DMS114 treated with DMSO at 0.1 percent for 48 hours (cell line): ENCODE measurements at regions not wholly inside any gene's neighbourhood (a gene's known extent, or its start where the extent isn't known, plus 50 kb on each side); places are given as distances from the start of the nearest gene placed in this dataset.

Experiments
- DNase-seq: peaks from one replicate; lab custom pipeline; 2025; ENCODE audit not compliant: unreplicated experiment; lab: John Stamatoyannopoulos, UW

GRCh38 chr5:105963696-105964255, 1707.0 kb downstream of the EFNA5 start:
- DNase-seq = no peak

- no peak for DNase-seq
Measured at GRCh38 chr5:105961572-105961971, 1709.2 kb downstream of the EFNA5 start.

- DNase-seq = no peak
Measured at GRCh38 chr5:105956456-105957196, 1714.1 kb downstream of the EFNA5 start.

DNA sequence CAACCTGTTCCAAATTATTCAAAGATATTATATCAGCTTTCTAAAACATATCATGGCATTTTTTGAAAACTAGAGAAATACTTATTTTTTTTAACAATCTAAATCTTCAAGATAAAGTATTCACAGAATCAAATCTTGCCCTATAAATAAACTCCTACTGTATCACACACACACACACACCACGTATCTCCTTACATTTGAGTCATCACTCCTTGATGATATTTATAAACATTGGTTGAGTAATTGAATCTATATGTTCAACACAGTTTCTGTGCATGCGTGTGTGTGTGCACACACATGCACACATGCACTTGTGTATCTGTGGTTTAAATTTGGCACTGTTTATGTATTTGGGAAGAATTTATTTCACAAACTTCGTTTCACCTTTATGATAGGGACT, 1716.4 kb downstream of the EFNA5 start:
- DNase-seq = no peak

- DNase-seq = no peak
Measured at GRCh38 chr5:105953616-105954015, 1717.1 kb downstream of the EFNA5 start.

DNA sequence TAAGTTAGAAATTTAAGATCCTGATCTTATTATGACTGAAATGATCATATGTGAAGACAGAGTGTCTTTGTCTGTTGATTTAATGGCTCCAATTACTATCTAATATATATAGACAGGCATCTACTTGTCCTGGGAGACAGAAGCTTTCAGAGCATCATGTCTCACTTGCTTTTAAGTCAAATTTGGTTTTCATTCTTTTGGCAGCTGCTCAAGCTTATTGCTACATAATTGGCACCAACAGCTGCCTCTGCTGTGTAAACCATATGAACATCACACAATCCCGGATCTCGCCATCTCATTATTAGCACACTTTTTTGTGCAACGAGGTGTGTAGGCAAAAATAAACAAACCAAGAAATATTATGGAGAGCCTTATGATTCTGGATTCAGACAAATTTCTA, 1717.9 kb downstream of the EFNA5 start:
- DNase-seq = no peak

DNA sequence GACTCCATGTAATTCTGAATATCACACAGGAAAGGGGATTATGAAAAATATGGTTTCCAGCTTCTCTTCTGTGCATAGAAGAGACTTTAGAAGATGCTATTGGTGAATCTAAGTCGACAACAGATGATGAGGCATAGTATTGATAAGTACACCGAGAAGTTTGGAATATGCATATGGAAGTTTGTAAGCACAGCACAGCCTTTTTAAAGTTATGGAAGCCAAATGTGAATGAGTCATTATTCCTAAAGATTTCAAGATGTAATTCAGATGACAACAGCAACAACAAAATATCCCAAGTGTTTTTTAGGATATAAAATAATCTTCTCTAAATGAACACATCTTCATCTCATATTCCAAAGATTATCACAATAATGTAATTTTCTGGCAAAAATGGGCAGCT, 1723.3 kb downstream of the EFNA5 start:
- DNase-seq = no peak

DNA sequence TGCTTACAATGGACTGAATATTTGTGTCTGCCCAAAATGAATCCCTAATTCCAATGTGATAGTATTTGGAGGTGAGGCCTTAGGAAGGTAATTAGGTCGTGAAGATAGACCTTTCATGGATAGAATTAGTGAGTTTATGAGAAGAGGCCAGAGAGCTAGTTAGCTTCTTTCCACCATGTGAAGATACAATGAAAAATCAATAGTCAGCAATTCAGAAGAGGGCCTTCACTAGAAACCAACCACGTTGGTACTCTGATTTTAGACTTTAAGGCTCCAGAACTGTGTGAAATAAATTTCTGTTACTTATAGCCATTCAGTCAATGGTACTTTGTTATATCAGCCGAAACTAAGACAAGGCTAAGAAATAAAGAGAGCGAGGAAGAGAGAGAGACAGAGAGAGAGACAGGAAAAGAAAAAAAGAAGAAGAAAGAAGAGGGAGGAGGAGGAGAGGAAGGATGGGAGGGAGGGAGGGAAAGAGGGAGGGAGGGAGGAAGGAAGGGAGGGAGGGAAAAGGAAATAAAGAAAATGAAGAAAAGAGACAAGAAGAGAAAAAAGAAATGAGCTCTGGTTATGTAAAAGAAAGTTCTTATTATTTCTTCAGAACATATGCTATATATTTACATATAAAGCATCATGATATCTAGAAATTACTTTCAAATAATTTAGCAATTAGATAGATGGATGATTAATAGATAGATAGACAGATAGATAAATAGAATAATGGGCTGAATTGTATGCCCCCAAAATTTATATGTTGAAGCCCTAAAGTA, 1725.3 kb downstream of the EFNA5 start:
- DNase-seq = no peak

DNA sequence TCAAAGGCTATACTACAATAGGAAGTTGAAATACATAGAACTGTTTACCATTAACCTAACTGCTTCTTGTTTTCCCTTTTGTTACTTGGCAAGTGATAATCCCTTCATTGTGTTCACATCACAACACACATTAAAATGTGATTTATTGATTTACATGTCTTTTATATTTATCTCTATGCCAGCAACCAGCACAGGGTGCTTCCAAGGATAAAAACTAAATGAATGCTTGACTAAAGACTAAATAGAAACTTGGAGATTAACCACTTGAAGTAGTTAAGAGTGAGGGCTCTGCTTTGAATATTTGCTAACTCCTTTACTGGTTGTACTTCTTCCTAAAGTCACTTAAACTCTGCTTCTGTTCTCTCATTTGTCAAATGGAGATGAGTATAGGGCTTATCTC, 1730.6 kb downstream of the EFNA5 start:
- DNase-seq = no peak

DNA sequence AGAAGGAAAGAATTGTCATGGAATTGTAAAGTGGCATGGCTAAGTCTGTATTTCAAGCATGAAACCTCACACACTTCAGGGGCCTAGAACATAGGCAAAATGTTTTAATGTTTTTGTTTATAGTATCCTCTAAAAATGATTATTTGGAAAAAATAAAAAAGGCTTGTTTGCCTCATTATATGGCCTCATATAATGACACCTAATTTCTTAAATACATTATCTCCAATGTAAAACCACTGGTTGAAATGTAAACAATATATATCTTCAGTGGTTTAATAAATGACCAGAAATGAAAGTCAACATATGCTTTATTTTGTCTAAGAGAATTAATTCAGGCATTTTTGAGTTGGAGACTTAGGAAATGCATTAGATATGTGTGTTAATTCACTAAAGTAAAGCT, 1736.6 kb downstream of the EFNA5 start:
- no peak for DNase-seq

GRCh38 chr5:105931881-105932421, 1738.8 kb downstream of the EFNA5 start:
- DNase-seq = no peak

DNA sequence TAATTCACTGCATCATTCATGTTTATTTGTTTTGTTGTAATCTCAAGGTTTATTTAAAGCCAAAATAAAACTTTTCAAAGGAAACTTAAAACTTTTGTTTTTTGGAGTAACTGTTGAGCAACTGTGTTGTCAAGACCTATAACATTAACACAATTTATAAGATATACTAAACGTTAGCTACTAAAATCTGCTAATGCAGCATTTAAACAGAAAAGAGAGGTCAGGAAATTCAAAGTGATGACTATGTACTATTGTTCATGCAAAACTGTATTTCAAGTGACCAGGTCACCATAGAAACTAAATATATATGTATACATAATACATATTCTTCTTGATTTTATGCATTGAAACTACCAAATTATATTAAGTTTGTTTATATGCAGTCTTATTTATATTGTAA, 1740.9 kb downstream of the EFNA5 start:
- DNase-seq = no peak

GRCh38 chr5:105924366-105924765, 1746.4 kb downstream of the EFNA5 start:
- DNase-seq = no peak

DNA sequence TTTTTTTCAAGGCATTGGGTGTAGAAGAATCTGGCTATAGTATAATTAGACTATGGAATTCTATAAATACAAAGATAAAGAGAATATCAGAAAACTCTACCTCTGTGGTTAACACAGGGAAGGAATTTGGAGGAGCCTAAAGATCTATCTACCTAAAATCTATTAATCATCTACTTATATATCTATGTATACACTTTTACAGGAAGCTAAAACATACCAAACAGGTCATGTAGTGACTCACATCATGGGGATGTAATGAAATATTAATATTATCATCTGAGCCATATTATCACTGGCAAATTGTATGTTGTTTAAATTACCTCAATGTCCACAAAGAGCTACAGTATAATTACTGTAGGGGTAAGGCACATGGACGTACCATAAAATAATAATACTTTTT, 1748.2 kb downstream of the EFNA5 start:
- DNase-seq = no peak

DNA sequence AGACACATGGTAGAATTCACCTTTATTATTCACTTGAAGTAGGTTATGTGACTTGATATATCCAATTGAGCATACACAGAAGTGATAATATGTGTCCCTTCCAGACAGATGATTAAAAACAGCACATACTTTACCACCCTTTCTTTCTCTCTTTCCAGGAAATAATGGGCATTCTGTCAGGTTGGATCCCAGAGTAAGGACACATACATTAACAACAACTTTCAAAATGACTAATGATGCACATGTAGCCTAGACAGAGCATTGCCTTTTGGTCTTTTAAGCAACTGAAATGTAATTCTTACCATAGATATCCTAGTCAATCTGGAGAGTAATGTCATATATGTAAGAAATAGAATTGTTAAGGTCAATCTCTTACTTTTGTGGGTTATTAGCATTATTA, 1748.7 kb downstream of the EFNA5 start:
- DNase-seq = no peak

- no peak for DNase-seq
Measured at GRCh38 chr5:105917189-105917588, 1753.5 kb downstream of the EFNA5 start.

DNA sequence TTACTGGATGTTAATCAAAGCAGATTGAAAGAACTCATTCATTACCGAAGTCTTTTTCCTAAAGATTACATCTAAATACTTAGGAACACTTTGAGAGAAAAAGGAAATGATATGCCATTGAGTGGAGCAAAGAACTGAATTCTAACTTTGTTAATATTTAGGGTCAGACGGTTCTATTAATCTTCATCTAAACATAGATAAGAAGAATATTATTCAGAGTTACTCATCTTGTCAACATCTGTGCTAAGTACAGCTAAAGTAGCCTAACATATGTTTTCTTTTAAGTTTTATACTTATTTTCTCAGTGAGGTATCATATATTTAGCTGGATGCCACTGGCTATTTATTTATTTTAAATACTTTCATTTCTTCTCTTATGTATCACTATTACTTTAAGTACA, 1763.7 kb downstream of the EFNA5 start:
- no peak for DNase-seq

GRCh38 chr5:105905392-105905791, 1765.3 kb downstream of the EFNA5 start:
- DNase-seq = no peak

DNA sequence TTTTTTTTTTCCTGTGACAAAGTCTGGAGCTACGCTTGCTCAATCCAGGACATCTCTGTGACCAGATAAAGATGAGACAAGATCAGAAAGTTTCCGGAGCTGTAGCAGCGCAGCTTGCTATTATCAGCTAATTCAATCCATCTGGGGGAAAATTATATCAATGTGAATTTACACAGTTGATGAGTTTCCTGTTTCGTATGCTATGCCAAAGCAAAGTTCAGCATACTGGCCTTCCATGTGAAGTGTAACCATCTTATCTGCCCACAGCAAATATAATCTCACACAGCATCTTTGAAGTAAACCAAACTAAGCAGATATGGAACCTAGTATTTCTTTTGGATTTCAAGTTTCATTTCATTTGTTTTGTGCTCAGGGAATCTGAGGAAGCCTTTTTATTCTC, 1767.7 kb downstream of the EFNA5 start:
- DNase-seq = no peak

DNA sequence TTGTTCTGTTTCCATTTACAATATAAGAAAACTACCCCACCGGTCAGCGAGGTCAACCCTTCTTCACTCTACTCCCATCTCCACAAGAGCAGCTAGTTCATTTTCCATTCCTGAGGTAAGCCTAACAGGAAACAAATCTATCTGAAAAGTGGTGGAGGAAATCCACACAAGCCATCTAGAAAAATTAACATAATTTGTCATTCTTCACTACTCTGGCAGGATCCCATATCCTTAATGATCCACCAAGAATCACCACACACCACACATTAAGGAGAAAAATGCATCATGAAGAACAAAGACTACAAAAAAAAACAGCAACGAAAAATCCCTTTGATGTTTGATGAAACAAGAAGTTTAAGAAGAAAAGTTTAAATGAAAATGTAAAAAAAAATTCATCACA, 1771.0 kb downstream of the EFNA5 start:
- no peak for DNase-seq

DNA sequence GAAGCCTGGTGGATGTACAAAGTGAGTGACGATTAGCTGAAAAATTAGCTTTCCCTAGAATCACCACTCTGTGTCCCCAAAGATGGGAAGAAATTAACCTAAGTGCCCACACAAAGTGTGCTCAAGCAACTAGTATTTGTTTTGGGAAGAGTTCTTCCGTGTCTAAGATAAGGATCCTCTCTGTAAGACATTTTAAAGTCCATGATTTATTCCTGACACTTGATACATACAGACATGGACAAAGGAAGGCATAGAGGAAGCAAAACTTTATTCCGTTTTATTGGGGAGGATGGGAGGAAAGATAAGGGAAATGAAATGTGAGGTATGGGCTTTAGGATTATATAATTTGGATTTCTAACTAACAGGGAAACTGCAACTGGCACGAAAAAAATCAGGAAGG, 1772.6 kb downstream of the EFNA5 start:
- DNase-seq = no peak

DNA sequence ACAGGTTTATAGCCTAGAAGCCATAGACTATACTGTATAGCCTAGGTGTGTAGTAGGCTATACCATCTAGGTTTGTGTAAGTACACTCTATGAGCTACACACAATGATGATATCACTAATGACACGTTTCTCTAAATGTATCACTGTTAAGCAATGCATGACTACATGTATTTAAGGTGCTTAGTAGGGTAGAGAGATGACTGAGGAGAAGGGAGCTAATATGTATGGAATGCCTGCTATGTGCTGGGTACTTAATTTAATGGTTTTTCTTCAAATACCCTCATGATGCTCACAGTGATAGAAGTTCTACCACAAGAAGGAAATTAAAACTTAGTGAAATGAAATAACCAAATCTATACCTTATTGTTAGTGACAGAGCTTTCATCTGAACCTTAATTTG, 1785.5 kb downstream of the EFNA5 start:
- no peak for DNase-seq
